ENCODE measurements at regions not wholly inside any gene's neighbourhood (a gene's known extent, or its start where the extent isn't known, plus 50 kb on each side); places are given as distances from the start of the nearest gene placed in this dataset.

GRCh38 chr7:17133977-17134376 is 164.5 kb upstream of the AHR start:
- H3K27me3 ChIP-seq (ENCODE audit: control insufficient read depth, insufficient read depth, low read length, poor library complexity, severe bottlenecking) = no peaks in the 10 kb centered on the region
- no peaks in the 10 kb centered on the region for H3K9me3 ChIP-seq (ENCODE audit: control insufficient read depth, low read length)
- no peak overlapping the region for H3K4me3 ChIP-seq (ENCODE audit: insufficient read depth, low read depth, low read length)
- H3K4me1 ChIP-seq (ENCODE audit: control insufficient read depth, insufficient read depth, low read length) = peaks cover 3% of the 10 kb centered on the region
- 95 to 100% methylated on average over 1 of the region's 1 CpG for WGBS, 2 experiments
- no peaks in the 10 kb centered on the region for H3K36me3 ChIP-seq (ENCODE audit: control insufficient read depth, insufficient read depth, low read length)
- H3K27ac ChIP-seq (ENCODE audit: insufficient read depth, low read depth, low read length, poor library complexity, severe bottlenecking) = no peak overlapping the region

- H3K27ac ChIP-seq (ENCODE audit: insufficient read depth, low read depth, low read length, poor library complexity, severe bottlenecking) = no peak overlapping the region
- H3K27me3 ChIP-seq (ENCODE audit: control insufficient read depth, insufficient read depth, low read length, poor library complexity, severe bottlenecking) = no peaks in the 10 kb centered on the region
- WGBS, 2 experiments = 80 to 93% methylated on average over 1 of the region's 1 CpG
- H3K4me1 ChIP-seq (ENCODE audit: control insufficient read depth, insufficient read depth, low read length) = peaks cover 3% of the 10 kb centered on the region
- no peak overlapping the region for H3K4me3 ChIP-seq (ENCODE audit: insufficient read depth, low read depth, low read length)
- H3K36me3 ChIP-seq (ENCODE audit: control insufficient read depth, insufficient read depth, low read length) = no peaks in the 10 kb centered on the region
- H3K9me3 ChIP-seq (ENCODE audit: control insufficient read depth, low read length) = no peaks in the 10 kb centered on the region
These were observed 163.7 kb upstream of the AHR start for GRCh38 chr7:17134786-17135185.

DNA sequence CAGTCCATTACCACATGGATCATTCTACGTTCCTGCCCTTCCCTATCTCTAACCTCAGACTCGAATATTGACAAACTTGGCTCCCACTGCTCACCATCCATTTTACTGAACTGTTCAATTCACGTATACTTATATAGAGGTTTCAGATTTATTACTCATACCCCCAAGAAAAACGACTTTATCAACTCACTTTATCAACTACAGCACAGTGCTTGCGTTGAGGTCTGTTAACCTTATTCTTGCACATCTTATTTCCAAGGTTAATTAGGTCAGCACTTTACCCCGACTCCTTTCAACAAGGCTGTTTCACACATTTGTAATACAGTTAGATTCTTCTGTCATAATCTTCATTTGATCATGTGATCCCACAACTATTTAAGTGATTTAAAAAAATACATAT is 162.3 kb upstream of the AHR start:
- WGBS, 2 experiments = 85 to 89% methylated on average over 6 of the region's 6 CpGs
- H3K27me3 ChIP-seq (ENCODE audit: control insufficient read depth, insufficient read depth, low read length, poor library complexity, severe bottlenecking) = no peaks in the 10 kb centered on the region

DNA sequence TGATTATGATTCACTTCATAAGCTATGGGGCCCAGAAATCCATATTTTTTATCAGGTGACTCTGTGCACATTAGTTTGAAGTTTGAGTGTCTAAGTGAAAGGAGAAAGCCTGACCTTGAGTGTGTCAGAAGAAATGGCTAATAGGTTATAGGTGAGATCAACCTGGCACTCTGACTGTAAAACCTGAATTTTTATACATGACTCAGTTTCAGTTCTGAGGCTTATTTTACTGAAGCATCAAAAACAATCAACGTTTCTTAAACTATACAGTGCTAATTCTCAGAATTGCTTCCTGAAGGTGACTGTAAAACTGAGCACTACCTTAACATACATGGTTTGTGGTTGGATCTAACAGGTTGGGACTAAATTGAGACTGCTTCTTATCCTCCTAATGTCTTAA is 159.4 kb upstream of the AHR start:
- H3K9me3 ChIP-seq (ENCODE audit: control insufficient read depth, low read length) = no peaks in the 10 kb centered on the region
- H3K4me3 ChIP-seq (ENCODE audit: insufficient read depth, low read depth, low read length) = no peak overlapping the region
- no peak overlapping the region for H3K27ac ChIP-seq (ENCODE audit: insufficient read depth, low read depth, low read length, poor library complexity, severe bottlenecking)
- no peaks in the 10 kb centered on the region for H3K4me1 ChIP-seq (ENCODE audit: control insufficient read depth, insufficient read depth, low read length)
- H3K36me3 ChIP-seq (ENCODE audit: control insufficient read depth, insufficient read depth, low read length) = no peaks in the 10 kb centered on the region
- 90 to 100% methylated on average over 1 of the region's 1 CpG for WGBS, 2 experiments
- H3K27me3 ChIP-seq (ENCODE audit: control insufficient read depth, insufficient read depth, low read length, poor library complexity, severe bottlenecking) = no peaks in the 10 kb centered on the region

More for the DNA sequence above, 162.3 kb upstream of the AHR start:
- H3K9me3 ChIP-seq (ENCODE audit: control insufficient read depth, low read length) = no peaks in the 10 kb centered on the region
- H3K4me1 ChIP-seq (ENCODE audit: control insufficient read depth, insufficient read depth, low read length) = no peaks in the 10 kb centered on the region
- H3K4me3 ChIP-seq (ENCODE audit: insufficient read depth, low read depth, low read length) = no peak overlapping the region
- no peak overlapping the region for H3K27ac ChIP-seq (ENCODE audit: insufficient read depth, low read depth, low read length, poor library complexity, severe bottlenecking)
- H3K36me3 ChIP-seq (ENCODE audit: control insufficient read depth, insufficient read depth, low read length) = no peaks in the 10 kb centered on the region

GRCh38 chr7:17140406-17140805 is 158.0 kb upstream of the AHR start:
- H3K27me3 ChIP-seq (ENCODE audit: control insufficient read depth, insufficient read depth, low read length, poor library complexity, severe bottlenecking) = no peaks in the 10 kb centered on the region
- H3K9me3 ChIP-seq (ENCODE audit: control insufficient read depth, low read length) = no peaks in the 10 kb centered on the region
- no peaks in the 10 kb centered on the region for H3K4me1 ChIP-seq (ENCODE audit: control insufficient read depth, insufficient read depth, low read length)
- H3K4me3 ChIP-seq (ENCODE audit: insufficient read depth, low read depth, low read length) = no peak overlapping the region
- no CpG with 5 or more reads among the region's 1 CpG for WGBS, 2 experiments
- no peaks in the 10 kb centered on the region for H3K36me3 ChIP-seq (ENCODE audit: control insufficient read depth, insufficient read depth, low read length)
- H3K27ac ChIP-seq (ENCODE audit: insufficient read depth, low read depth, low read length, poor library complexity, severe bottlenecking) = no peak overlapping the region

GRCh38 chr7:17142831-17143541 is 155.5 kb upstream of the AHR start:
- Histone ChIP-seq H3K4me3 (ENCODE audit: insufficient read depth, low read depth, low read length) (no peak overlapping the region), H3K4me1 (ENCODE audit: control insufficient read depth, insufficient read depth, low read length) (no peaks in the 10 kb centered on the region), H3K27ac (ENCODE audit: insufficient read depth, low read depth, low read length, poor library complexity, severe bottlenecking) (no peak overlapping the region), H3K36me3 (ENCODE audit: control insufficient read depth, insufficient read depth, low read length) (no peaks in the 10 kb centered on the region), H3K9me3 (ENCODE audit: control insufficient read depth, low read length) (no peaks in the 10 kb centered on the region), H3K27me3 (ENCODE audit: control insufficient read depth, insufficient read depth, low read length, poor library complexity, severe bottlenecking) (no peaks in the 10 kb centered on the region)
- WGBS, 2 experiments = 90 to 100% methylated on average over 2 of the region's 2 CpGs

DNA sequence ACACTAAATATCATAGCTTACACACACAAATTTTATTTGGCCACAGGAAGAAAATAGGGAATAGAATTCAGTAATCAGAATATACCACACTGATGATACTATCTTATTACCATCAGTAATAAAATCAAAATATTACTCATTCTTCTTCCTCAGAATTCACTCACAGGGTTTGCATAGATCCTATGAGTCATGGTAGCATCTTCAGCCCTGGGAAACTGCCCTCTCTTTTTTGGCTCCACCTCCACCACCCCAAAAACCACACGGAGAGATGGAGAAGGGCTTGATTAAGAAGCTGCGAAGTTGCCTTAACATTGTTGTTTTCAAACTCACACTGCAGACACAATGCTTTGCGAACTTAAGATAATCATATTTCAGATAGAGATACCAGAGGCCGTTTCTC is 154.1 kb upstream of the AHR start:
- H3K4me3 ChIP-seq (ENCODE audit: insufficient read depth, low read depth, low read length) = no peak overlapping the region
- no peaks in the 10 kb centered on the region for H3K9me3 ChIP-seq (ENCODE audit: control insufficient read depth, low read length)
- H3K36me3 ChIP-seq (ENCODE audit: control insufficient read depth, insufficient read depth, low read length) = no peaks in the 10 kb centered on the region
- H3K27ac ChIP-seq (ENCODE audit: insufficient read depth, low read depth, low read length, poor library complexity, severe bottlenecking) = no peak overlapping the region
- 90 to 93% methylated on average over 4 of the region's 4 CpGs for WGBS, 2 experiments
- no peaks in the 10 kb centered on the region for H3K4me1 ChIP-seq (ENCODE audit: control insufficient read depth, insufficient read depth, low read length)
- no peaks in the 10 kb centered on the region for H3K27me3 ChIP-seq (ENCODE audit: control insufficient read depth, insufficient read depth, low read length, poor library complexity, severe bottlenecking)

- H3K27ac ChIP-seq (ENCODE audit: insufficient read depth, low read depth, low read length, poor library complexity, severe bottlenecking) = no peak overlapping the region
- no peaks in the 10 kb centered on the region for H3K27me3 ChIP-seq (ENCODE audit: control insufficient read depth, insufficient read depth, low read length, poor library complexity, severe bottlenecking)
- no peaks in the 10 kb centered on the region for H3K4me1 ChIP-seq (ENCODE audit: control insufficient read depth, insufficient read depth, low read length)
- H3K9me3 ChIP-seq (ENCODE audit: control insufficient read depth, low read length) = no peaks in the 10 kb centered on the region
- no peak overlapping the region for H3K4me3 ChIP-seq (ENCODE audit: insufficient read depth, low read depth, low read length)
- H3K36me3 ChIP-seq (ENCODE audit: control insufficient read depth, insufficient read depth, low read length) = no peaks in the 10 kb centered on the region
- 84 to 94% methylated on average over 4 of the region's 4 CpGs for WGBS, 2 experiments
These were observed 151.8 kb upstream of the AHR start for GRCh38 chr7:17146621-17147020.

GRCh38 chr7:17147409-17147808 is 151.0 kb upstream of the AHR start:
- WGBS, 2 experiments = 88 to 90% methylated on average over 7 of the region's 7 CpGs
- no peaks in the 10 kb centered on the region for H3K9me3 ChIP-seq (ENCODE audit: control insufficient read depth, low read length)
- no peak overlapping the region for H3K27ac ChIP-seq (ENCODE audit: insufficient read depth, low read depth, low read length, poor library complexity, severe bottlenecking)
- H3K36me3 ChIP-seq (ENCODE audit: control insufficient read depth, insufficient read depth, low read length) = no peaks in the 10 kb centered on the region
- H3K4me1 ChIP-seq (ENCODE audit: control insufficient read depth, insufficient read depth, low read length) = no peaks in the 10 kb centered on the region
- no peaks in the 10 kb centered on the region for H3K27me3 ChIP-seq (ENCODE audit: control insufficient read depth, insufficient read depth, low read length, poor library complexity, severe bottlenecking)
- no peak overlapping the region for H3K4me3 ChIP-seq (ENCODE audit: insufficient read depth, low read depth, low read length)

DNA sequence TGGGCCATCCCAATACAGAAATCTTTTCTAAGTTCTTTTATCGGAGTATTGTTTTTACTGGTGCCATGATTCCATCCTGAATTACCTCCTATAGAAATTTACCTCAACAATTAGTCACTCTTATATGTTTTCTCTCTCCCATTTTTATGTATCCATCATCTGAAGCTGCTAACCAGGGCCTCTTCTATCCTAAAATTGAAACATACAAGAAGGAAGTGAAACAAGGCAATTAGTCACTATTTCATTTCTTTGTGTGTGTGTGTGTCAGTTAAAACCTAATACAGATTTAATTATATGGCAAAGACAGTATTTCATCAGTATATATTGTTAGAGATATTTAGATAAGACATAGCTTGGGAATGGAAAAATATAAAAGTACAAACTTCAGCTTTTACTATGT is 148.4 kb upstream of the AHR start:
- no peak overlapping the region for H3K27ac ChIP-seq (ENCODE audit: insufficient read depth, low read depth, low read length, poor library complexity, severe bottlenecking)
- H3K27me3 ChIP-seq (ENCODE audit: control insufficient read depth, insufficient read depth, low read length, poor library complexity, severe bottlenecking) = no peaks in the 10 kb centered on the region
- H3K9me3 ChIP-seq (ENCODE audit: control insufficient read depth, low read length) = no peaks in the 10 kb centered on the region
- no peak overlapping the region for H3K4me3 ChIP-seq (ENCODE audit: insufficient read depth, low read depth, low read length)
- WGBS, 2 experiments = 93 to 94% methylated on average over 1 of the region's 1 CpG
- no peaks in the 10 kb centered on the region for H3K36me3 ChIP-seq (ENCODE audit: control insufficient read depth, insufficient read depth, low read length)
- no peaks in the 10 kb centered on the region for H3K4me1 ChIP-seq (ENCODE audit: control insufficient read depth, insufficient read depth, low read length)

- H3K4me3 ChIP-seq (ENCODE audit: insufficient read depth, low read depth, low read length) = no peak overlapping the region
- no peaks in the 10 kb centered on the region for H3K9me3 ChIP-seq (ENCODE audit: control insufficient read depth, low read length)
- no peak overlapping the region for H3K27ac ChIP-seq (ENCODE audit: insufficient read depth, low read depth, low read length, poor library complexity, severe bottlenecking)
- 89 to 96% methylated on average over 3 to 4 of the region's 4 CpGs for WGBS, 2 experiments
- no peaks in the 10 kb centered on the region for H3K27me3 ChIP-seq (ENCODE audit: control insufficient read depth, insufficient read depth, low read length, poor library complexity, severe bottlenecking)
- no peaks in the 10 kb centered on the region for H3K36me3 ChIP-seq (ENCODE audit: control insufficient read depth, insufficient read depth, low read length)
- no peaks in the 10 kb centered on the region for H3K4me1 ChIP-seq (ENCODE audit: control insufficient read depth, insufficient read depth, low read length)
These were observed 145.7 kb upstream of the AHR start for GRCh38 chr7:17152721-17153120.
